Adrenal gland (tissue), 9 donors: ENCODE measurements at regions not wholly inside any gene's neighbourhood (a gene's known extent, or its start where the extent isn't known, plus 50 kb on each side); places are given as distances from the start of the nearest gene placed in this dataset.

ENCODE experiments used
- DNase-seq, 7 donors: peaks; one replicate each; pipeline ENCODE4 v3.0.0-alpha.2; 2019 to 2020
- H3K27ac ChIP-seq, 5 donors: fragments of 200-600 bp; sonication (generic) in 4 of 5; 1 replicate in 3 of 5; 2 replicates in 2 of 5; pipeline versions ENCODE4 v1.5.1 to v1.8.0; 2016 to 2020; ENCODE audit warnings: mild to moderate bottlenecking in 1 of 5
- H3K27me3 ChIP-seq: fragments of 200-600 bp; 2 replicates; pipeline ENCODE4 v1.8.0; 2021
- H3K36me3 ChIP-seq, 2 donors: fragments of 200-600 bp; replicated peaks in 1 of 2; 1 replicate in 1 of 2; 2 replicates in 1 of 2; pipeline versions ENCODE4 v1.5.1 to v1.8.0; 2018 to 2022
- H3K4me1 ChIP-seq, 2 donors: fragments of 200-600 bp; replicated peaks in 1 of 2; 1 replicate in 1 of 2; 2 replicates in 1 of 2; pipeline versions ENCODE4 v1.5.1 to v1.8.0; 2018 to 2021
- H3K4me3 ChIP-seq, 4 donors: fragments of 200-600 bp; sonication (generic) in 3 of 4; one replicate each; pipeline ENCODE4 v1.5.1; 2016 to 2018
- H3K9me3 ChIP-seq, 3 donors: fragments of 200-600 bp; sonication (generic) in 1 of 3; replicated peaks in 1 of 3; 1 replicate in 2 of 3; 2 replicates in 1 of 3; pipeline versions ENCODE4 v1.5.1 to v1.8.0; 2016 to 2021
- CTCF ChIP-seq, 6 experiments: fragments of 450-650 bp in 4 of 6; fragments of 200-600 bp in 2 of 6; sonication (generic) in 1 of 6; IDR thresholded peaks; 1 replicate in 5 of 6; 2 replicates in 1 of 6; pipeline versions ENCODE4 v1.5.1 to v1.8.0; 2016 to 2021; ENCODE audit warnings: antibody characterized with exemption in 6 of 6, mild to moderate bottlenecking in 2 of 6, moderate library complexity in 1 of 6
- POLR2A ChIP-seq, 2 donors: fragments of 450-650 bp; IDR thresholded peaks; one replicate each; pipeline ENCODE4 v1.6.1; 2017; ENCODE audit warnings: antibody characterized with exemption in 2 of 2, mild to moderate bottlenecking in 2 of 2, moderate library complexity in 1 of 2
- WGBS, 4 donors: extraction: QIAGEN DNeasy Blood & Tissue Kit in 2 of 4; methylation state at CpG; one replicate each; pipeline versions ENCODE4 v1.1.5 to v1.1.7; 2013 to 2017; 5-methylcytosine and 5-hydroxymethylcytosine counted together
- intact Hi-C, 2 donors: fragments of 100-400 bp; cut with DNase I; formaldehyde crosslinking; loops; one replicate each; pipeline versions ENCODE4 v1.14.1 to v1.15.0; 2022 to 2023
- donor health status: healthy with polysubstance abuse.
- donor health status: Bipolar disorder and iron deficiency.
- donor health status: DM: yes; HTN: yes; CAD: no.
- donor health status: DM: no; HTN: no; CAD: no.
- donor health status: DM: no; HTN: no; CAD: no.

- intact Hi-C loops = no loop called here
- Histone ChIP-seq H3K9me3 (no peaks in the 10 kb centered on the region), H3K27ac (no peak overlapping the region), H3K36me3 (no peaks in the 10 kb centered on the region), H3K4me1 (peaks cover 0 to 9% of the 10 kb centered on the region in 2 donors), H3K4me3 (no peak overlapping the region), H3K27me3 (no peaks in the 10 kb centered on the region)
- 70 to 76% (median 73%) methylated on average over 2 of the region's 2 CpGs for WGBS, 4 donors
- no peak for DNase-seq
- TF ChIP-seq CTCF (IDR thresholded peaks at IDR 0.05) (no peak), POLR2A (IDR thresholded peaks at IDR 0.05) (no peak)
Observed at GRCh38 chr6:90347411-90347851, 50.8 kb upstream of the BACH2 start.

- H3K4me3 ChIP-seq = no peak overlapping the region
- intact Hi-C loops = no loop called here
- H3K27me3 ChIP-seq = no peaks in the 10 kb centered on the region
- no peak for DNase-seq
- WGBS, 4 donors = 65 to 80% (median 69%) methylated on average over 6 of the region's 6 CpGs
- TF ChIP-seq CTCF (IDR thresholded peaks at IDR 0.05) = no peak
- TF ChIP-seq POLR2A (IDR thresholded peaks at IDR 0.05) = no peak
- H3K4me1 ChIP-seq = peaks cover 0 to 9% of the 10 kb centered on the region in 2 donors
- no peaks in the 10 kb centered on the region for H3K36me3 ChIP-seq
- H3K9me3 ChIP-seq = no peaks in the 10 kb centered on the region
- no peak overlapping the region for H3K27ac ChIP-seq
Observed at GRCh38 chr6:90346729-90347128, 50.1 kb upstream of the BACH2 start.
